GM12878 (cell line): ENCODE measurements at regions not wholly inside any gene's neighbourhood (a gene's known extent, or its start where the extent isn't known, plus 50 kb on each side); places are given as distances from the start of the nearest gene placed in this dataset.

Experiments used
- ATAC-seq: fragments of 200-7000 bp; cut with Tn5 transposase; 3 replicates; pipeline ENCODE4 v1.9.1; 2020; ENCODE audit warnings: mild to moderate bottlenecking, moderate library complexity
- BruUV-seq: library from RNA; stranded (reverse); fragments of 400-500 nt; replicated peaks from 2 replicates; lab custom pipeline; 2021; lab: Mats Ljungman, UMichigan
- CTCF ChIA-PET: fragments of 300-600 bp; sonication (Branson Sonifier 250); formaldehyde crosslinking; extraction: SDS; loops from one replicate; lab custom pipeline; 2021; ENCODE audit warnings: inconsistent platforms; lab: Yijun Ruan, JAX
- POLR2A ChIA-PET: fragments of 350-600 bp; formaldehyde crosslinking; extraction: SDS; loops from one replicate; lab custom pipeline; 2021; ENCODE audit warnings: inconsistent platforms; lab: Charles Lee
- RAD21 ChIA-PET: fragments of 300-600 bp; sonication (Branson Sonifier 250); formaldehyde crosslinking; loops from one replicate; lab custom pipeline; 2023; ENCODE audit warnings: antibody characterized with exemption; ENCODE audit not compliant: unreplicated experiment; lab: Charles Lee
- SMC1A ChIA-PET: fragments of 300-600 bp; sonication (Branson Sonifier 250); formaldehyde crosslinking; loops from one replicate; lab custom pipeline; 2023; ENCODE audit not compliant: unreplicated experiment, uncharacterized antibody; lab: Charles Lee
- DNase-seq: peaks from one replicate; pipeline ENCODE4 v3.0.0-alpha.2; 2011; ENCODE audit warnings: low read depth, low spot score
- FAIRE-seq: peaks from 3 replicates; lab custom pipeline; 2011; peaks lifted over from hg19 to GRCh38; lab: Jason Lieb, UNC
- H2AFZ ChIP-seq: 2 replicates; pipeline ENCODE4 v1.6.0; 2011; ENCODE audit warnings: low read depth, low read length, control low read depth; ENCODE audit not compliant: control insufficient read depth
- H3K27ac ChIP-seq: 2 replicates; pipeline ENCODE4 v1.5.1; 2011; ENCODE audit warnings: control low read depth; ENCODE audit not compliant: control insufficient read depth, insufficient read depth
- H3K27me3 ChIP-seq, 2 experiments: replicated peaks in 1 of 2; 2 replicates each; pipeline versions ENCODE4 v1.6.0 to v1.6.1; 2011; ENCODE audit warnings: low read length in 1 of 2; ENCODE audit not compliant: control insufficient read depth in 2 of 2, insufficient read depth in 2 of 2
- H3K36me3 ChIP-seq, 2 experiments: 2 replicates each; pipeline ENCODE4 v1.5.1; 2011; ENCODE audit warnings: low read length in 1 of 2; ENCODE audit not compliant: control insufficient read depth in 2 of 2, insufficient read depth in 2 of 2
- H3K4me1 ChIP-seq: 2 replicates; pipeline ENCODE4 v1.6.1; 2011; ENCODE audit warnings: mild to moderate bottlenecking, low read length, moderate library complexity, mixed read lengths; ENCODE audit not compliant: control insufficient read depth, insufficient read depth
- H3K4me2 ChIP-seq: 2 replicates; pipeline ENCODE4 v1.6.0; 2011; ENCODE audit warnings: control low read depth; ENCODE audit not compliant: control insufficient read depth, insufficient read depth
- H3K4me3 ChIP-seq: fragments of 200-600 bp; sonication (generic); 2 replicates; pipeline ENCODE4 v1.5.1; 2016
- H3K79me2 ChIP-seq: 2 replicates; pipeline ENCODE4 v1.6.0; 2011; ENCODE audit warnings: low read length; ENCODE audit not compliant: control insufficient read depth, insufficient read depth
- H3K9ac ChIP-seq: 2 replicates; pipeline ENCODE4 v1.8.0; 2011; ENCODE audit warnings: low read length, control low read depth, mixed read lengths; ENCODE audit not compliant: control insufficient read depth, insufficient read depth
- H3K9me3 ChIP-seq: replicated peaks from 3 replicates; pipeline ENCODE4 v1.5.1; 2011; ENCODE audit warnings: mild to moderate bottlenecking, low read length; ENCODE audit not compliant: control insufficient read depth, insufficient read depth
- H4K20me1 ChIP-seq: 2 replicates; pipeline ENCODE4 v1.6.0; 2011; ENCODE audit not compliant: control insufficient read depth, insufficient read depth
- MXI1 ChIP-seq: fragments of 150-350 bp; IDR thresholded peaks from 2 replicates; pipeline ENCODE4 v1.6.1; 2011; ENCODE audit warnings: low read depth, mild to moderate bottlenecking, inconsistent platforms, low read length, improper control_type of control experiment
- NR2F1 ChIP-seq: fragments of 450-650 bp; conservative IDR thresholded peaks from 2 replicates; pipeline ENCODE4 v1.6.1; 2017; ENCODE audit warnings: mild to moderate bottlenecking
- PAX8 ChIP-seq: fragments of 450-650 bp; IDR thresholded peaks from 2 replicates; pipeline ENCODE4 v1.6.1; 2017; ENCODE audit warnings: mild to moderate bottlenecking, moderate library complexity
- RFX5 ChIP-seq: IDR thresholded peaks from 2 replicates; pipeline ENCODE4 v1.6.1; 2011; ENCODE audit warnings: low read depth, low read length, improper control_type of control experiment
- WGBS: methylation state at CpG from one replicate; pipeline ENCODE4 v1.1.6; 2016; ENCODE audit warnings: low lambda C conversion rate; ENCODE audit not compliant: insufficient replicate concordance, insufficient coverage; ENCODE audit errors: missing lambda C conversion rate; 5-methylcytosine and 5-hydroxymethylcytosine counted together
- in situ Hi-C: fragments of 300-500 bp; cut with MboI; formaldehyde crosslinking; loops from 9 replicates; pipeline ENCODE4 v1.14.3; 2018; ENCODE audit warnings: mixed read lengths
- intact Hi-C: fragments of 100-400 bp; cut with micrococcal nuclease; formaldehyde crosslinking; loops from one replicate; pipeline ENCODE4 v1.14.2; 2022; ENCODE audit not compliant: unreplicated experiment
- TF ChIP-seq, protein P1 (sequence below): fragments of 450-650 bp; IDR thresholded peaks from 2 replicates; pipeline ENCODE4 v1.6.1; 2017; ENCODE audit warnings: mild to moderate bottlenecking, moderate library complexity
- TF ChIP-seq, protein P2 (sequence below): fragments of 450-650 bp; IDR thresholded peaks from 2 replicates; pipeline ENCODE4 v1.6.1; 2016; ENCODE audit warnings: mild to moderate bottlenecking, moderate library complexity, borderline replicate concordance
- TF ChIP-seq, protein P3 (sequence below), 3 experiments: IDR thresholded peaks in 2 of 3; conservative IDR thresholded peaks in 1 of 3; 2 replicates each; pipeline ENCODE4 v1.5.1; 2011; ENCODE audit warnings: low read depth in 3 of 3, low read length in 3 of 3, mild to moderate bottlenecking in 3 of 3, control low read depth in 2 of 3, moderate library complexity in 2 of 3, inconsistent platforms in 1 of 3, mixed read lengths in 1 of 3; ENCODE audit not compliant: control insufficient read depth in 2 of 3, insufficient read depth in 1 of 3; ENCODE audit errors: extremely low read depth in 1 of 3

DNA sequence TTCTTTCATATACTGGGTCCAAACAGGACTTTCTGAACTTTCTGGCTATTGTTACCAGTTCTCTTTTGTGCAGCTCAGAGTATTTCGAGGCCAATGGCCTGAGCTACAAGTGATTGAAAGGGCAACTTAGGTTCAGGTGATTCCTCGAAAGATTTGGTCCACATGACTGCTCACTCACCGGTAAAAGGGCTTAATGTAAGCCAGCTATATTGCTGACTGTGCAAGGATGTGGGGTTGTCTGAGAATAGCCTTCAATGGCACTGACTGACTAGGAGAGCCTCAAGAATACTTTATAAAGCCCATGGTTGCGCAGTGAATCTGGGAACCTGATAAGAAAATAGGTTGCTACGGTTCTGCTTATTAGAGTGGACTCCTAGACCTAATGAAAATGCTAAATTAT is 269.0 kb downstream of the SEC16B start:
- SMC1A ChIA-PET = interaction anchor here (1.1 to 1.2 kb wide), 2 partner anchors 10 to 56 kb away, joined by 3 to 4 read pairs; no protein-coding TSS in a partner anchor
- H3K27ac ChIP-seq = no peak overlapping the region
- no peaks in the 10 kb centered on the region for H3K79me2 ChIP-seq
- no peak overlapping the region for H3K4me3 ChIP-seq
- CTCF ChIA-PET = interaction anchor here (0.8 to 1.8 kb wide), 3 partner anchors 9 to 80 kb away, joined by 3 to 4 read pairs (median 3); no protein-coding TSS in a partner anchor
- no peaks in the 10 kb centered on the region for H3K27me3 ChIP-seq
- in situ Hi-C loops = no loop called here
- WGBS = 3% methylated on average over 5 of the region's 5 CpGs
- no TSS peak for BruUV-seq
- TF ChIP-seq, protein P1, sequence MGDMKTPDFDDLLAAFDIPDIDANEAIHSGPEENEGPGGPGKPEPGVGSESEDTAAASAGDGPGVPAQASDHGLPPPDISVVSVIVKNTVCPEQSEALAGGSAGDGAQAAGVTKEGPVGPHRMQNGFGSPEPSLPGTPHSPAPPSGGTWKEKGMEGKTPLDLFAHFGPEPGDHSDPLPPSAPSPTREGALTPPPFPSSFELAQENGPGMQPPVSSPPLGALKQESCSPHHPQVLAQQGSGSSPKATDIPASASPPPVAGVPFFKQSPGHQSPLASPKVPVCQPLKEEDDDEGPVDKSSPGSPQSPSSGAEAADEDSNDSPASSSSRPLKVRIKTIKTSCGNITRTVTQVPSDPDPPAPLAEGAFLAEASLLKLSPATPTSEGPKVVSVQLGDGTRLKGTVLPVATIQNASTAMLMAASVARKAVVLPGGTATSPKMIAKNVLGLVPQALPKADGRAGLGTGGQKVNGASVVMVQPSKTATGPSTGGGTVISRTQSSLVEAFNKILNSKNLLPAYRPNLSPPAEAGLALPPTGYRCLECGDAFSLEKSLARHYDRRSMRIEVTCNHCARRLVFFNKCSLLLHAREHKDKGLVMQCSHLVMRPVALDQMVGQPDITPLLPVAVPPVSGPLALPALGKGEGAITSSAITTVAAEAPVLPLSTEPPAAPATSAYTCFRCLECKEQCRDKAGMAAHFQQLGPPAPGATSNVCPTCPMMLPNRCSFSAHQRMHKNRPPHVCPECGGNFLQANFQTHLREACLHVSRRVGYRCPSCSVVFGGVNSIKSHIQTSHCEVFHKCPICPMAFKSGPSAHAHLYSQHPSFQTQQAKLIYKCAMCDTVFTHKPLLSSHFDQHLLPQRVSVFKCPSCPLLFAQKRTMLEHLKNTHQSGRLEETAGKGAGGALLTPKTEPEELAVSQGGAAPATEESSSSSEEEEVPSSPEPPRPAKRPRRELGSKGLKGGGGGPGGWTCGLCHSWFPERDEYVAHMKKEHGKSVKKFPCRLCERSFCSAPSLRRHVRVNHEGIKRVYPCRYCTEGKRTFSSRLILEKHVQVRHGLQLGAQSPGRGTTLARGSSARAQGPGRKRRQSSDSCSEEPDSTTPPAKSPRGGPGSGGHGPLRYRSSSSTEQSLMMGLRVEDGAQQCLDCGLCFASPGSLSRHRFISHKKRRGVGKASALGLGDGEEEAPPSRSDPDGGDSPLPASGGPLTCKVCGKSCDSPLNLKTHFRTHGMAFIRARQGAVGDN = no peak
- TF ChIP-seq NR2F1 = no peak
- TF ChIP-seq, protein P2, sequence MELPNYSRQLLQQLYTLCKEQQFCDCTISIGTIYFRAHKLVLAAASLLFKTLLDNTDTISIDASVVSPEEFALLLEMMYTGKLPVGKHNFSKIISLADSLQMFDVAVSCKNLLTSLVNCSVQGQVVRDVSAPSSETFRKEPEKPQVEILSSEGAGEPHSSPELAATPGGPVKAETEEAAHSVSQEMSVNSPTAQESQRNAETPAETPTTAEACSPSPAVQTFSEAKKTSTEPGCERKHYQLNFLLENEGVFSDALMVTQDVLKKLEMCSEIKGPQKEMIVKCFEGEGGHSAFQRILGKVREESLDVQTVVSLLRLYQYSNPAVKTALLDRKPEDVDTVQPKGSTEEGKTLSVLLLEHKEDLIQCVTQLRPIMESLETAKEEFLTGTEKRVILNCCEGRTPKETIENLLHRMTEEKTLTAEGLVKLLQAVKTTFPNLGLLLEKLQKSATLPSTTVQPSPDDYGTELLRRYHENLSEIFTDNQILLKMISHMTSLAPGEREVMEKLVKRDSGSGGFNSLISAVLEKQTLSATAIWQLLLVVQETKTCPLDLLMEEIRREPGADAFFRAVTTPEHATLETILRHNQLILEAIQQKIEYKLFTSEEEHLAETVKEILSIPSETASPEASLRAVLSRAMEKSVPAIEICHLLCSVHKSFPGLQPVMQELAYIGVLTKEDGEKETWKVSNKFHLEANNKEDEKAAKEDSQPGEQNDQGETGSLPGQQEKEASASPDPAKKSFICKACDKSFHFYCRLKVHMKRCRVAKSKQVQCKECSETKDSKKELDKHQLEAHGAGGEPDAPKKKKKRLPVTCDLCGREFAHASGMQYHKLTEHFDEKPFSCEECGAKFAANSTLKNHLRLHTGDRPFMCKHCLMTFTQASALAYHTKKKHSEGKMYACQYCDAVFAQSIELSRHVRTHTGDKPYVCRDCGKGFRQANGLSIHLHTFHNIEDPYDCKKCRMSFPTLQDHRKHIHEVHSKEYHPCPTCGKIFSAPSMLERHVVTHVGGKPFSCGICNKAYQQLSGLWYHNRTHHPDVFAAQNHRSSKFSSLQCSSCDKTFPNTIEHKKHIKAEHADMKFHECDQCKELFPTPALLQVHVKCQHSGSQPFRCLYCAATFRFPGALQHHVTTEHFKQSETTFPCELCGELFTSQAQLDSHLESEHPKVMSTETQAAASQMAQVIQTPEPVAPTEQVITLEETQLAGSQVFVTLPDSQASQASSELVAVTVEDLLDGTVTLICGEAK = no peak
- TF ChIP-seq MXI1 = no peak
- no peak for TF ChIP-seq RFX5
- no peak for TF ChIP-seq PAX8
- TF ChIP-seq, protein P3, sequence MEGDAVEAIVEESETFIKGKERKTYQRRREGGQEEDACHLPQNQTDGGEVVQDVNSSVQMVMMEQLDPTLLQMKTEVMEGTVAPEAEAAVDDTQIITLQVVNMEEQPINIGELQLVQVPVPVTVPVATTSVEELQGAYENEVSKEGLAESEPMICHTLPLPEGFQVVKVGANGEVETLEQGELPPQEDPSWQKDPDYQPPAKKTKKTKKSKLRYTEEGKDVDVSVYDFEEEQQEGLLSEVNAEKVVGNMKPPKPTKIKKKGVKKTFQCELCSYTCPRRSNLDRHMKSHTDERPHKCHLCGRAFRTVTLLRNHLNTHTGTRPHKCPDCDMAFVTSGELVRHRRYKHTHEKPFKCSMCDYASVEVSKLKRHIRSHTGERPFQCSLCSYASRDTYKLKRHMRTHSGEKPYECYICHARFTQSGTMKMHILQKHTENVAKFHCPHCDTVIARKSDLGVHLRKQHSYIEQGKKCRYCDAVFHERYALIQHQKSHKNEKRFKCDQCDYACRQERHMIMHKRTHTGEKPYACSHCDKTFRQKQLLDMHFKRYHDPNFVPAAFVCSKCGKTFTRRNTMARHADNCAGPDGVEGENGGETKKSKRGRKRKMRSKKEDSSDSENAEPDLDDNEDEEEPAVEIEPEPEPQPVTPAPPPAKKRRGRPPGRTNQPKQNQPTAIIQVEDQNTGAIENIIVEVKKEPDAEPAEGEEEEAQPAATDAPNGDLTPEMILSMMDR (IDR thresholded peaks at IDR 0.05 in 2 of 3, conservative IDR thresholded peaks at IDR 0.05 in 1 of 3; ENCODE audit: control insufficient read depth in 2 of 3, extremely low read depth in 1 of 3, insufficient read depth in 1 of 3, low read depth in 3 of 3, low read length in 3 of 3) = no peak
- TF ChIP-seq, all 136 proteins: peak for 0
- H3K4me1 ChIP-seq = no peaks in the 10 kb centered on the region
- H3K9ac ChIP-seq = no peak overlapping the region
- no peak for FAIRE-seq
- no peak overlapping the region for H2AFZ ChIP-seq
- no peaks in the 10 kb centered on the region for H3K36me3 ChIP-seq
- ChIA-PET POLR2A (interaction anchor here (1.3 kb wide), 1 partner anchor 13 kb away, joined by 4 read pairs; no protein-coding TSS in a partner anchor), RAD21 (no interaction called here)
- H3K9me3 ChIP-seq = no peaks in the 10 kb centered on the region
- no peak overlapping the region for H3K4me2 ChIP-seq
- no peak for DNase-seq
- H4K20me1 ChIP-seq = no peaks in the 10 kb centered on the region
- intact Hi-C loops = no loop called here
- no peak for ATAC-seq
